Stimulated activated CD4-positive, alpha-beta T cell treated with anti-CD3 and anti-CD28 coated beads, Interleukin-4, amount 100 ng/mL, for 24 hours (primary cell): ENCODE measurements at regions not wholly inside any gene's neighbourhood (a gene's known extent, or its start where the extent isn't known, plus 50 kb on each side); places are given as distances from the start of the nearest gene placed in this dataset.

Source experiments
- DNase-seq: peaks from one replicate; pipeline ENCODE4 v3.0.0-alpha.2; 2020

DNA sequence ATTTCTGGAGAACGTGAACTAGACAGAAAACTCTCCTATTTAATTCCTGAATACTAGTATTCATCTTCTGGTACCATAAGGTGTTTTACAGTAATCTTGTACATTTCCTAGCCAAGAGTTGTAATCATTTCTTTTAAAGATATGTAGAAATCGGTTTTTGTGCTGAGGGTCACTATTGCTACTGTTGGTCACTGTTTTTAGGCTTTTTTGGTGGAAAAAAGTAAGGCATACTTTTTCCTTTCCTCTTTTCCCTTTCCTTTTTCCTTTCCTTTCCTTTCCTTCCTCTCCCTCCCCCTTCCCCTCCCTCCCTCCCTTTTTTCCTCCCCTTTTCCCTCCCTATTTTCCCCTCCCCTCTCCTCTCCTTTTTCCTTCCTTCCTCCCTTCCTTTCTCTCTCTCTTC, 706.4 kb upstream of the GOT2 start:
- DNase-seq, result no peak

DNA sequence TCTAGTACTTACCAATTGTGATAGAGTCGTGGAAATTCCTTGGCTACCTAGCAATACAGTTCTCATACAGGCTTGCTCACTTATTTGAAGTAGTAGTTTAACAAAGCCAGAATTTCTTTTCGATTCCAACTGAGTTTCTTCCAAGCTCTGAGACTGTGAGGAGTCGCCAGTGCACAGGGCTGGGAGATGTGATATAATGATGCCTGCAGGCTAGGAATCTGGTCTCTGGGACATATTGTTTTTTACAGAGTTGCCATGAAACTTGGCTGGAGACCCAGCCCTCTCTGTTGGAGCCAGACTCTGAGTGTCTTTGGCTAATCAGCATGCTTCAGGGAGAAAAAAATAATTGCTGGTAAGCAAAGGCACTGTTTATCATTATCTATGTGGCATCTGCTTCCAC, 698.8 kb upstream of the GOT2 start:
- no peak for DNase-seq

DNA sequence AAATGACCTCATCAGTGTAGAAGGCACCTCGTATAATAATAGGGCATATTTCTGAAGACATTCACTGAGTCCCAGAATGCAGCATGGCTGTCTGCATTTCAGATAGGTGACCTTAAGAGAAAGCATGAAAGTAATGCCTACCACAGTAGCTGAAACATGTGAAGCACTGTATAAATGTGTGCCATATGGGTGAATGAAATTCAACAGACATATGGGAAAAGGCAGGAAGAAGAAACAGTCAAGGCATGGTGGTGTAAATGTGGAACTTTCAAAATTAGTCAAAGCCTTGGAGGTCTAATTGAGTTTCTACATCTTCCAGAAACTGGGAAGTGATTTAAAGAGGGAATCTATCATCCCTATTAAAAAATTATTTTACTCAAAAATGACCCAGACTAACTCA, 698.2 kb upstream of the GOT2 start:
- no peak for DNase-seq

DNA sequence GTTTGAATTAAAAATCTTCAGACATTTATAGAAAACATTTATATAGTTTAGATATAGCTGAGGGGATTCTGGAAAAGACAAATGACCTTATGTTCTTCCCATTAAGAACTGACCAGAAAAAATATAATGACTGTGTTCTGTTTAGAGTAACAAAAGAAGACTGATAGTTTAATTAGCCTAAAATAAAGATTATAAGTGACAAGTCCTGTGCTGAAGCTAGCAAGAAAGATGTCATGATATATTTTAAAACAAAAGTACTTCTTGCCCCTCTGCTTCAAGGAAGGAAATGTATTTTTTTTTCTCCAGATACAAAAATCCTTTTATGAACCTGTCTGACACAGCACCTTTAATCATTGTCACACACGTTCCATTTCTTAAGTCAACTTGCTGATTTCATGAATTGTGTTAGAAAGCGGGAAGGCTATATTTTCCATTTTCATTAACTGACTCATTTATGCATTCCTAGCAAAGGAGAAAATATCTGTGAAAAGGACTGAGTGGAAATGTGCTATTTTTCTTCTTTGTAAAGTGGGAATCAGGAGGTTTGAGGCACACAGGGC, 690.7 kb upstream of the GOT2 start:
- no peak for DNase-seq

DNA sequence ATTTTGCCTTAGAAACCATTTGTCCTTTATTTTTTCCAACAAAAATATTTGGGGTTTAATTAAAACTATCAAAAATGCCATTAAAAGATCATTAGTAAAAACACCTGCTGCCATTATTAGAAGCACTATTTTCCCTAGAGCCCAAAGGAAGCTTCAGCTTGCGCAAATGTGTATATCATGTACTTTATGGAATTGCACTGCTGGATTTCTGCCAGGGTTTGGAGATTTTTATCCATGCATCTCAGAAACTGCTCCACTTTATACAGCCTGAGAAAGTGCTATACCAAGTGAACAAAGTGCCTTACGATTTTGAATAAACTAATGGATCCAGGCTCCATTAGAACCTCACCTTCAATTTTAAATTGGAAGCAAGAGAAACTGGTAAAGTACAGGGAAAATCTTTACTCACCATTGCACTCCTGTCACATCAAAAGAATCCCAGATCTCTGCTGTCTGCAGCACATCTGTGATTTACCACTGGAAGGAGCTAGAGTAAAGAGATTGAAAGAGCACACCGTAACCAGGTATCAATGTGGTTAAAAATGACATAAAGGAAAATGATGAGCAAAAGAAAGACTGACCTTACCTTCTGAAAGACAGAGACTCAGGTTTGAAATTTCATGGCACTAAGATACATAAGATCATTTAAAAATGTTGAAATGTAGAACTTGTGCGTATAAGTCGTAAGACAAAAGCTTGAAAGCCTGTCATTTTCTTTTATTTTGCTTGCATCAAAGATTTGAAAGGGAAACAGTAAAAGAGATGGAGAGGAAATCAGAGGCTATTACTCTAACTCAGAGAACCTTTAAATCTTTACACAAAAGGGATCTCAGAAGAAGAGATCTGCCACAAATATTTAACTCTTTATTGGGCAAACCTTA, 678.1 kb upstream of the GOT2 start:
- no peak for DNase-seq

DNA sequence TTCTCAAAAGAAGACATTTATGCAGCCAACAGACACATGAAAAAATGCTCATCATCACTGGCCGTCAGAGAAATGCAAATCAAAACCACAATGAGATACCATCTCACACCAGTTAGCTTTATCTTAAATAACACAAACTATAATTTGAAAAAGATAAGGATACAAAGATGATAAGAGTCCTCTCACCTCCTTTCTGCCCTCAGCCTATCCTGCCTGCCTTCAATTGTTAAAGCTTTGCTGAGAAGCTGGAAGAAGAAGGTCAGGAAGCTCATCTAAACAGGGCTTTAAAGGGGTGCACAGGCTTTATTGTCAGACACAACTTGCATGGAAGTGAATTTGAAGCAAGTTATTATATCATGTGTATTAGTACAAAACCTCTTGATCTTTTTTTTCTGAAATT, 676.3 kb upstream of the GOT2 start:
- no peak for DNase-seq

DNA sequence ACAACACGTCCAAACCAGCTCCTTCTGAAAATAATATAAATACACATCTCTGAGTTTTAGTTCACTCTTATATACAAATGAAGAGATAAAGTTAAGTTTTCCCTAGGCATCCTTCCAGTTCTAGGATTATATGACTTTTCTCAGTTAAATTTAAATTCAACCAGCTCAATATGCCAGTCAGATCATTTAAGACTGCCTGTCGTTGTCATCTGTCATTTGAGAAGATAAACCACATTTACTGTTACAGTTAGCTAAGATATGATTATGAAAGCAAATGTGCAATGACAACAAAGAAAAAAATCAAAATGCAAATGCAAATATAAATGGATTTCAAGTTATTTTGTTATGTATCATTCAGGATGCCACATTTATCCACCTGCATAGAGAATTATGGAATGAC, 671.7 kb upstream of the GOT2 start:
- no peak for DNase-seq

DNA sequence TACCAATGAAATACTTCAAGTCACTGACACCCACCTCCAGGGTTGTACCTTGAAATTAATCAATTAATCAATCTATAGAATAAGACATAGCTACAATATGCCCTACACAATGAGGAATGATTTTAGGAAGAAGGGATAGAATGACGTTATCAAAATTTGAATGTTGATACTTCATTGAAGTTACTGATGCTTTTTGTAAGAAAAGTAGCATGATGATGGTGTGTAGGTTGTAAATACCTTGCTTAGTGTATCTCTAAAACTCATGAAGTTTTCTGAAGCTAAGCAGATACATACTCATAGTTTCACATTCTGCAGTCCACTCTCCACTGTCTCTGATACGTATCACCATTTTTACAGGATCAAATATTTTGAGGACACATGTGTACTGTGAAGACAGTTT, 670.4 kb upstream of the GOT2 start:
- DNase-seq, result no peak

DNA sequence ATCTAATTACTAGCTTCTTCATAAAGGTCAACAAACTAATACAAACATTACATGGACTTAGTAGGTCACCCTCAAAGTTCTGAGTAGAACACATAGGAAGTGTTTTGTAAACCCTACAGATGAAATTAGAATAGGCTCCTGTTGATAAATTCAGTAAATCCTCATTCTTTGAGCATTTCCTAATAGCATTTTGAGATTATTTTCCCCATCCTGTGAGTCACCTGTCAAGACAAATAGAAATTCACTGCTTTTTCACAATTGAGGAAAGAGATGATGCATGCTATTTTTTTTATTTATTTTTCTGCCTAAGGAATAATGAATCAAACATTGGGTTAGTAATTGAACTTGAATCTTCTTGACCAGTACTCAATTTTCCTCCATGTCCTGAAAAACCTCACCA, 666.7 kb upstream of the GOT2 start:
- DNase-seq, result no peak

DNA sequence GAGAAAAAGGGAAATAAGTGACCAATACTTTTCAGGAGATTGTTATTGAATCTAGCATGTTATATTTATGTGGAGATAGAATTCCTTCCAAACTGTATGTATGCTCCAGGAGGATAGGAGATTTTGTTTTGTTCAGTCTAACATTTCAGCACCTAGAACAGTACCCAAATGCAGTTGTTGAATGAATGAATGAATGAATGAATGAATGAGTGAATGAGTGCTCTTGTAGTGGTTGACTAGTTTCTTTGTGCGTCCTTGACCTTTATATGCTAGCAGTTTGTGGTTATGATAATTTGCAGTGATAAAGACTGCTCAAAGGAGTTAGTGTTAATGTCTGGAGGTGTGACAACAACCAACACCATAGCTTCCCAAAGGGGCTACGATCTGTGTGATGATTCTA, 663.5 kb upstream of the GOT2 start:
- DNase-seq, result no peak

DNA sequence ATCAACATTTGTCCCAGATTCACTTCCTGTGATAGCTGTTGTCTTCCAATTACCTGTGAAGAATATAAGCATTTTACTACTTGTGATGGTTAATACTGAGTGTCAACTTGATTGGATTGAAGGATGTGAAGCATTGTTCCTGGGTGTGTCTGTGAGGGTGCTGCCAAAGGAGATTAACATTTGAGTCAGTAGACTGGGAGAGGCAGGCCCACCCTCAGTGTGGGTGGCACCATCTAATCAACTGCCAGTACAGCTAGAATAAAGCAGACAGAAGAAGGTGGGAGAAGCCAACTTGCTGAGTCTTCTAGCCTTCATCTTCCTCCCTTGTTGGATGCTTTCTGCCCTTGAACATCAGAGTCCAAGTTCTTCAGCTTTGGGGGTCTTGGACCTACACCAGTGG, 660.4 kb upstream of the GOT2 start:
- no peak for DNase-seq

DNA sequence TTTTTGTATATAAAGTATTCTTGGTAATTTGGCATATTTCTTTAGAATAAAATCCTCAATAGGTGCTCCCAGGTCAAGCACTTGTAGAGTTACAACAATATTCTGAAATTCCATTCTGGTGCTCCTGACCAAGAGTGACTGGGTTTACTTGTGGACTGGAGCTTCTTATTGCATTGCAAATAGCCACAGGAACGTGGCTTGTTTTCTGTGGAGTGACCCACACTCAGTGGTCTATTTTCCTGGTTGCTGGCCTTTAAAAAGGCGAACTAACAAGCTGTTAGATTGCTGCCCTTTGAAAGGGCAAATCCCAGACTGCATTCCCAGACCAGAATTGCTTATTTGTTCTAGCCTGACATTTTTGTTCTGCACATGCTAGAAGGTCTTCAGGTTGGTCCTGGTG, 658.8 kb upstream of the GOT2 start:
- DNase-seq, result no peak

DNA sequence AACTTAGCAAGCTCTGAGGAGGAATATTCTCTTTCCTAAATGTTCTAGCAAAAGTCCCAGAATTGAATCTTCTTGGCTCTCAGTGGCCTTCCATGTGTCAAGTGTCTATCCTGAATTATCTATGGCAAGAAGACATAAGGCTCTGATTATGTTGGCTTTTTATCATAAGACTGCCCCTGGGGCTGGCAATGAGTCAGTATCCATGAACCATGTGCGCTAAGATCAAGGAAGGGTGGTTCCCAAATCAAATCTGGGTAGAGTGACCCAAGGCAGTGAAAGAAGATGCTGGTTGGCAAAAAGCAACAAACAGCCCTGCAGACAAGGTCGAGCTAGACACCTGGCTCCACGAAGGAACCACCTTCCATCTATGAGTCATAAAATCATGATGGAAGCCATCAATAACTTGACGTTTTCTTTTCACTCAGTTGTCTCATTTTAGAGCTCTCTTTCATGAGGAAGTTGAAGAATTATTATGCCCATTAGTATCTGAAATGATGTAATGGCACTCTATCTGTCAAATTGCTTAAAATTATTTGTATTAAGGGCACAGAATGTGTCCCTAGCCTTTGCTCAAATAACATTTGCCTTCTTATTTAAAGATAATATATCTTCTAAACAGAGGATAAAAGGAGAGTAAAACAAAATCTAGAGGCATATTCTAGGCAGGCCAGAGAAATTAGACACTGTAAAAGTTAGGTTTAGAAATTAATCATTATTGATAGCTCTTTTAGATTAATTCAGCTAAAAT, 657.7 kb upstream of the GOT2 start:
- no peak for DNase-seq

DNA sequence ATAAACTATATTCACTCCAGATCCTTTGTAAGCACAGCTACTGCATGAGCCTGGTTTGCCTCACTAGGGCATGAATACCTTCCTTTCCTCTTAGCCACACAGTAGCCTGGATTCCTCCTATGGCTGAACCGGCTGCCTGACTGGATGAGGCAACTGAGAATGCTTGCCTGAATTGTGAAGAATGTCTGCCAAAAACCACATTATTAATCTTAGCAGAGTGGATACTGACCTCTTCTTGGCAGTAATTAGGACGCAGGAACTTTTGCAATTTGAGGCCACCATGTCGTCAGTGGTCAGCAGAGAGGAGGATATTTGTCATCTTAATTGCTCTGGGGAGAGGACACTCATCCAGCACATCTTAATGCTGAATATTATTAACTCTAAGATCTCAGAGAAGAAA, 651.8 kb upstream of the GOT2 start:
- DNase-seq, result no peak

DNA sequence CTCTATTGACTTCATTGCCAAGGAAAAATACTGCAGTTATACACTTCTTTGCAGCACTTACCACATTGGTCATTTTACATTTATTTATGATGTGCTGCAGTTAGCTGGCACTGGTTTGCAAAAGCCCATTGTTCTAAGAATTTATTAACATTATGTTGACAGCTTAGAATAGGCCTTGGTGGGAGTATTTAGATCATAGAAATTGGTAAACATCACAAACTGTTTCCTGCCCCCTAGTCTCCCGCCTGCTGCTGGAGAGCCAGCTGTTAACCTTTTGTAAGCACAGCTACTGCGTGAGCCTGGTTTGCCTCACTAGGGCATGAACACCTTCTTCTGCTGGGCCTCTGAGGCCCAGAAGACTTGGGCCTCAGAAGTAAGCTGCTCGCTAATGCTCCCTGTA, 651.4 kb upstream of the GOT2 start:
- no peak for DNase-seq

DNA sequence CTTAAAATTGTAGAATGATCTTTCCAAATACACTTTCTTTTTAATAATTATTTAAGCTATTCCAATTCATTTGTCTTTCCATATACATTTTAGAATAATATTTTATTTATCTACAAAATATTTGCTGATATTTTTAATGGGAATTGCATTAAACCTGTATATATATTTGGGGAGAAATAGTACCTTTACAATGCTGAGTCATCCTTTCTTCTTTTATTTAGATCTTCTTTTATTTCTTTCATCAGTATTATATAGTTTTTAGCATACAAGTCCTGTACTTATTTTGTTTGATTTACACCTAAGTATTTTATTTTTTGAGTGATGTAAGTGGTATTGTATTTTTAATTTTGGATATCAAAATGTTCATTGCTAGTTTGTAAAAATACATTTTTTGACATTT, 639.5 kb upstream of the GOT2 start:
- DNase-seq, result no peak

DNA sequence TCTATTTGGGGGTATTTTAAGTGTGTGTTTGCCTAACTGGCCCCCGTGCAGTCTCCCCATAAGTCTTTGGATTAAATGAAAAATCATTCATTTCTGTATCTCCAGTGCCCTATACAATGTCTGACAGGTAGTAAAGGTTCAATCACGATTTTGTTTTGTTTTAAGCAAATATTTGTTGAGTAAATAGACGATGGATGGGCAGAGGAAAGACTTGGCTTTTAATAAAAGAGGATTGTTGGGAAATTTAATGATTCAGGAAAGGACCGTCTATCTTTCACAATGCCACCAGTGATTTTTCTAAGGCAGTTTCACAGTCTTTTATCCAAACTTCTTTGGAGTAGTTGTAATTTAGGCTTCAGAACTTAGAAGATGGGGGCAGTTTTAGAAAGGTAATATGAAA, 636.6 kb upstream of the GOT2 start:
- no peak for DNase-seq

DNA sequence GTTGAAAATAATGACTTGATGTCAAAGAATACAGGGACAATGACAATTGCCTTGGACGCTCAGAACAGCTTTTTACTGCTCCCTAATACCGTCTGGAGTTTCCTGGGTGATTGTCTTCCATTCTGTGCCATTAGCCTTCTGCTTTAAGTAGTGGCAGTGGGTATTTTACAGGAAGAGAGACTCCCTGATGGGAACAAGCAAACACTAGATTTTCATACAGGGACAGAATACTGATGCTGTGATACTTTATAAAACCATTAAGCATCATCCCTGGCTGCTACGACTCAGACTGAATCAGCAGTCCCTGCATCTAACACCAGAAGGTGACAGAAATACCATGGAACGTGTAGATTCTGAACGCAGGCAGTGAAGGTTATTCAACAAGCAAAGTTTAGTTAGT, 635.4 kb upstream of the GOT2 start:
- no peak for DNase-seq

DNA sequence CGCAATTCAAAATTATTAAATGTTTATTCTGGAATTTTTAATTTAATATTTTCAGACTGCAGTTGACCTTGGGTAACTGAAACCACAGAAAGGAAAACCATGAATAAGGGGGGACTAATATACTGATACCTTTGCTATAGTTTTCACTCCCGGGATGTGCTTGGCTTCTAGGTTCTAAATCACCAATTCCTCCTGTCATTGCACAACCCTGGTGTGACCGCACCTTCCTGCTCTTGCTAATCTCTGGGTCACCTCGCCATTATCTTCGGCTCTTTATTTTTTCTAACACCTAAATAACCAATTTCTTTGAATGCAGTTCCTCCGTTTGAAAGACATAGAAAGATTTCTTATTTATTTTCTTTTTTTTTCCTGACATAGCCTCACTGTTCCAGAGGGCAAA, 634.5 kb upstream of the GOT2 start:
- DNase-seq, result no peak

DNA sequence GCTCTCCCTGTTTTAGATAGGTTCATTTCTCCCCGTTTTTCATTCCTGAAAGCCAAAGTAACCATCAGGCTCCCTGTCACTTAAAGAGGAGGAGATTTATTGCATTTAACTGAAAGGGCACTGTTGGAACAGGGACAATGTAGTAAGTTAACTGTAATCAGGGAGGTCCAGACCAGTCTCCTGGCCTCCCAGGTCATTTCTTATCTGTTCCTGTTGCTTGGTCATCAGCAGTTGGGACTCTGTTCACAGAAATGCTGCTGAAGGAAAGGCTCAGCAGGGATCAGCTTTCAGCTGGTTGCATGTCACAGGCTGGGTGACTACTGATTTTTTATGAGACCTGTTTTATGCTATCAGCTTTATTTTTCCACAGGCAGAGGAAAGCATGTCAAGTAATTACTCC, 622.6 kb upstream of the GOT2 start:
- DNase-seq, result no peak

DNA sequence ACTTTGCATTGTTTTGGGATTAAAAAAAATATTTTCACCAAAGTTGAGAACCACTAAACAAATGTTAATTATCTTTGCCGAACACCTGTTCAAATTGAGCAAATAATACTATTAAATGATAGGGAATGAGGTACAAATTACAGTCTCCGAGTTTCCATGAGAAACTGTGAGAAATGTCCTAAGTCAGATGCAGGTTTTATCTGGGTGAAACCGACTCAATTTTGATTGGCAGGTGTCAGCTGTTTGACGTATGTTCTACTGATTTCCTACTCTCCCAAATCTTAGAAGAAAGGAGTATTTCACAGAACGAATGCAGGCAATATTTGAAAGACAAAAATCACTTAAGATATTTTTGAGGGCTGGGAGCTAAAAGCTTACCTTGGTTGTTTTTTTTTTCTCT, 622.0 kb upstream of the GOT2 start:
- no peak for DNase-seq

DNA sequence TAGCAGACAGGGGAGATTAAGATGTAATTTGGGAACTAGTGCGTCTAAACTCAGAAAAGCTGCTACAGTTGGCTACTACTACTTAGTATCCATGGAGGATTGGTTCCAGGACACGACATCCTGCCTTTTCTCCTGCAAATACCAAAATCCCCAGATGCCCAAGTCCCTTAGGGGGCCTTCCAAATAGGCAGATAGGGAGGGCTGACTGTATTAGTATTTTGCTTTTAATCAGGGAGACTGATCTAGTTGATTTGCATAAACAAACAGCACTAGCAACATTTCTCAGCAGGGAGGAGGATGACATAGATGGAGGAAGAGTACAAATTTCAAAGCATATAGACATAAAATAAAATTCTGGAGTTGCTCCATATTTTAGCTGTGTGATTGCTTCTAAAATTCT, 621.6 kb upstream of the GOT2 start:
- no peak for DNase-seq

DNA sequence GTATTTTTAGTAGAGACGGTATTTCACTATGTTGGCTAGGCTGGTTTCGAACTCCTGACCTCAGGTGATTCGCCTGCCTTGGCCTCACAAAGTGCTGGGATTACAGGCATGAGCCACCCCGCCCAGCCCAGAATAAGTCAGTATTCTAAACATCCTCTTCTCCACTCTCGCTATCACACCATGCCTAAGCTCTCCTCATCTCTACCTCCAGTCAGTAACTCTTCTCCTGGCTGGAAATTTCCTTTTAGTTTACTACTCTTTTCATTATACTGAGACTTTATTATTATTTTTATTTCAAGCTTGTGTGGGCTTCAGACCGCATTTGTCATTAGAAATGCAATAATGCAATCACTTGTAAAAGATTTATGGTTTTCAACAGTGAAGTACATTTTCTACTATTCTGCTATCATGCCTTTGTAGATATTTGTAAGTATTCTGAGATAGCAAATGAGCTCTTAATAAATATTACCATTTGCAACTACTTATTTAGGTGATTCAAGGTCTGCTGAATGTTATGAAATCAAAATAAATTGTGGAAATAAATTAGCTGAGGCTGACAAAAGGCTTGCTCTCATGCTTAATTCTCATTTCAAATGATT, 617.3 kb upstream of the GOT2 start:
- no peak for DNase-seq

DNA sequence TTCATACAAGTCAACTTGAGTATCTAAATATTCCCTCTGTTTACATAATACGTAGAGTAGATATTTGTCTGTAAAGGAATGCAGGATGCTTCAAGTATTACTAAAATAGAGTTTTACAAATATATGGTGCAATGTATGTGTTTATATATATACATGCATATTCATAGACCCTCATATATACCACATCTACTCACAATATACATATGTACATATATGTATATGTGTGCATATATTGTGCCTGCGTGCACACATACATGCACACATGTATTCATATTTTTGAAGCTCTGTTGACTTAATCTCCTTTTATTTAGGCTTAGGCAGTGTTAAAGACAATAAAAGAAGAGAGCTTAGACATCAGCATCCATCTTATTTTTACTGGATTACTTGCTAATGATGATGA, 616.6 kb upstream of the GOT2 start:
- no peak for DNase-seq
